ENCODE measurements at regions not wholly inside any gene's neighbourhood (a gene's known extent, or its start where the extent isn't known, plus 50 kb on each side); places are given as distances from the start of the nearest gene placed in this dataset.

GRCh38 chr4:166421556-166422156 is 548.6 kb downstream of the TLL1 start:
- no peak overlapping the region for H3K27ac ChIP-seq (ENCODE audit: insufficient read depth, low read length)
- H2BK15ac ChIP-seq (ENCODE audit: low read depth, low read length): no peak overlapping the region
- no TSS peak for BruUV-seq (replicated peaks)
- WGBS, 2 experiments (ENCODE audit: extremely low coverage in 2 of 2, insufficient read length in 1 of 2): 33% methylated on average over 1 of the region's 2 CpGs; no CpG with 5 or more reads in 1 of the 2 experiments
- no peak overlapping the region for H3K23ac ChIP-seq (ENCODE audit: low read depth, low read length)
- intact Hi-C loops (cut with micrococcal nuclease) (no loop called here), in situ Hi-C loops (cut with MboI; ENCODE audit: low sequenced_read_pairs) (no loop called here), dilution Hi-C loops (cut with HindIII; ENCODE audit: low sequenced_read_pairs, unreplicated experiment) (no loop called here)
- CTCF ChIA-PET: no interaction called here
- H2AK5ac ChIP-seq (ENCODE audit: low read depth, low read length): no peak overlapping the region
- no peak overlapping the region for H3K9ac ChIP-seq (ENCODE audit: low read depth, low read length)
- no peak overlapping the region for H4K91ac ChIP-seq (ENCODE audit: insufficient read depth, low read depth, low read length)
- no peaks in the 10 kb centered on the region for H3K9me1 ChIP-seq (ENCODE audit: insufficient read depth, low read length)
- POLR2A ChIA-PET (ENCODE audit: unreplicated experiment): no interaction called here
- no peak overlapping the region for H3K4me2 ChIP-seq (ENCODE audit: low read depth, low read length)
- no peak overlapping the region for H3K14ac ChIP-seq (replicated peaks; ENCODE audit: low read depth, low read length)
- H4K8ac ChIP-seq (ENCODE audit: low read depth in 2 of 2, low read length in 2 of 2): no peak overlapping the region
- H3K27me3 ChIP-seq (ENCODE audit: control insufficient read depth, insufficient read depth, low read length): no peaks in the 10 kb centered on the region
- H3K4me3 ChIP-seq (ENCODE audit: insufficient read depth, low read depth, low read length): no peak overlapping the region
- no peak overlapping the region for H2BK120ac ChIP-seq (ENCODE audit: low read depth, low read length)
- H3K9me3 ChIP-seq (ENCODE audit: control insufficient read depth, insufficient read depth, low read length): peaks cover 3% of the 10 kb centered on the region
- H2AFZ ChIP-seq (replicated peaks; ENCODE audit: low read length, poor library complexity): no peak overlapping the region
- no peaks in the 10 kb centered on the region for H4K20me1 ChIP-seq (ENCODE audit: insufficient read depth, low read length)
- no peak for TF ChIP-seq RCOR1 (IDR thresholded peaks at IDR 0.05; ENCODE audit: insufficient replicate concordance, low read length)
- TF ChIP-seq SMC3 (IDR thresholded peaks at IDR 0.05; ENCODE audit: low read depth, low read length): no peak
- TF ChIP-seq MAZ (IDR thresholded peaks at IDR 0.05; ENCODE audit: borderline replicate concordance, low read depth, low read length): no peak
- TF ChIP-seq BHLHE40 (IDR thresholded peaks at IDR 0.05; ENCODE audit: low read depth, low read length): no peak
- TF ChIP-seq USF2 (IDR thresholded peaks at IDR 0.05; ENCODE audit: low read depth, low read length): no peak
- TF ChIP-seq CHD1 (IDR thresholded peaks at IDR 0.05; ENCODE audit: low read depth, low read length): no peak
- no peak for TF ChIP-seq CEBPB (IDR thresholded peaks at IDR 0.05; ENCODE audit: low read depth, low read length)
- TF ChIP-seq RFX5 (IDR thresholded peaks at IDR 0.05; ENCODE audit: low read depth, low read length): no peak
- no peak for TF ChIP-seq NFE2L2 (IDR thresholded peaks at IDR 0.05; ENCODE audit: low read depth, low read length)
- TF ChIP-seq FOS (IDR thresholded peaks at IDR 0.05; ENCODE audit: low read depth, low read length): no peak
- no peak for TF ChIP-seq RAD21 (IDR thresholded peaks at IDR 0.05; ENCODE audit: low read length)
- no peak for TF ChIP-seq ELK1 (IDR thresholded peaks at IDR 0.05; ENCODE audit: borderline replicate concordance, low read depth, low read length)
- no peak for TF ChIP-seq CTCF (conservative IDR thresholded peaks at IDR 0.05; ENCODE audit: low read depth, low read length)
- TF ChIP-seq MXI1 (IDR thresholded peaks at IDR 0.05; ENCODE audit: borderline replicate concordance, low read depth, low read length): no peak
- TF ChIP-seq POLR2A (IDR thresholded peaks at IDR 0.05; ENCODE audit: low read depth, low read length): no peak
- no peak for TF ChIP-seq MAFK (IDR thresholded peaks at IDR 0.05; ENCODE audit: low read depth, low read length)
- DNase-seq: peak; percentile 2
- no peak overlapping the region for H2BK20ac ChIP-seq (ENCODE audit: low read depth, low read length)
- H3K4me1 ChIP-seq (ENCODE audit: control insufficient read depth, insufficient read depth, low read length): no peaks in the 10 kb centered on the region
- H2BK5ac ChIP-seq (ENCODE audit: low read depth, low read length, poor library complexity, severe bottlenecking): no peak overlapping the region
- H2AK9ac ChIP-seq (replicated peaks; ENCODE audit: low read depth, low read length, poor library complexity): no peak overlapping the region
- no peak overlapping the region for H4K5ac ChIP-seq (ENCODE audit: low read depth, low read length)
- no peaks in the 10 kb centered on the region for H3K79me1 ChIP-seq (ENCODE audit: low read depth in 1 of 2, low read length in 2 of 2)
- H3K18ac ChIP-seq (ENCODE audit: low read depth, low read length): no peak overlapping the region
- H3K36me3 ChIP-seq (ENCODE audit: control insufficient read depth, insufficient read depth, low read length): no peaks in the 10 kb centered on the region
- no peak overlapping the region for H3K56ac ChIP-seq (ENCODE audit: extremely low read depth, insufficient read depth, low read length)
- no peak for ATAC-seq (ENCODE audit: low read depth)
- H3K4ac ChIP-seq (ENCODE audit: low read depth, low read length): no peak overlapping the region

Data from IMR-90 (cell line).